SHP77 treated with DMSO at 0.1 percent for 48 hours (cell line): ENCODE measurements at regions not wholly inside any gene's neighbourhood (a gene's known extent, or its start where the extent isn't known, plus 50 kb on each side); places are given as distances from the start of the nearest gene placed in this dataset.
"Not testable (repeated sequence)": the region's sequence is repeated elsewhere in the genome, so short reads cannot be mapped to it uniquely, and the experiment has no call there.

Experiments
- DNase-seq: peaks from one replicate; lab custom pipeline; 2025; lab: John Stamatoyannopoulos, UW

DNA sequence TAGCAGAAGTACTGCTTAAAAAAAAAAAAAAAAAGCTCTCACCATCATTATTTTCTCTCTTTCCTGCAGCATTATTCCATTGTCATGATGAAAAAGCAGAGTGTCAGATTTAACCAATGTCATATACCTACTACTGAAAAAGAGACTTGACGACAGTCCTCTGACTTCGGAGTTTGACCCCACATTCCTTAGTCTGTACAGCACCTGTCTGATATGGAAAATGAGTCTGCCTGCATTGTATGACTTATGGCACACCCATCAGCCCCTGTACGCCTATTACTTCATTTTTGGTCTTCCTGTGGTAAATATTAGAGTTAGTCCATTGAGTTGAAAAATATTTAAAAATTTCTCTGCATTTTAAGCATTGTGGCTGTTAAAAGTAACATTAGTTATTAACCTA lies 54.5 kb upstream of the NOX4 start:
- DNase-seq, result no peak

DNA sequence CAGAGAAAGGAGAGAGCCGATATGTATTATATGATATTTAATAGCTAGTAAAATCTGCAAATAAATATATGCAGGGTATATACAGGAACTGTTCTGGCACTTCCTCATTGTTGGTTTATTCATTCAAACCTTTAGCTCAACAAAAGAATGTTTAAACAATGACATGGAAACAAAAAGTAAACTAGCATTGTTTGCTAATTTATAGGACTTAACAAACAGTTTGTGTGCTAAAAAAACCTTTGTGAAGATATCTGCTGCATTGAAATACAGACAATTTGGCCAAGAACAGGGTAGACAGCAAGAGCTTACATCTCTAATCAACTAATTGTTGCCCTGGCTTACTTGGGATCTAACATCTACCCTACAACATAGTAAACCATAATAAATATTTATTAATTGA lies 64.6 kb upstream of the NOX4 start:
- DNase-seq, result not testable (repeated sequence)

DNA sequence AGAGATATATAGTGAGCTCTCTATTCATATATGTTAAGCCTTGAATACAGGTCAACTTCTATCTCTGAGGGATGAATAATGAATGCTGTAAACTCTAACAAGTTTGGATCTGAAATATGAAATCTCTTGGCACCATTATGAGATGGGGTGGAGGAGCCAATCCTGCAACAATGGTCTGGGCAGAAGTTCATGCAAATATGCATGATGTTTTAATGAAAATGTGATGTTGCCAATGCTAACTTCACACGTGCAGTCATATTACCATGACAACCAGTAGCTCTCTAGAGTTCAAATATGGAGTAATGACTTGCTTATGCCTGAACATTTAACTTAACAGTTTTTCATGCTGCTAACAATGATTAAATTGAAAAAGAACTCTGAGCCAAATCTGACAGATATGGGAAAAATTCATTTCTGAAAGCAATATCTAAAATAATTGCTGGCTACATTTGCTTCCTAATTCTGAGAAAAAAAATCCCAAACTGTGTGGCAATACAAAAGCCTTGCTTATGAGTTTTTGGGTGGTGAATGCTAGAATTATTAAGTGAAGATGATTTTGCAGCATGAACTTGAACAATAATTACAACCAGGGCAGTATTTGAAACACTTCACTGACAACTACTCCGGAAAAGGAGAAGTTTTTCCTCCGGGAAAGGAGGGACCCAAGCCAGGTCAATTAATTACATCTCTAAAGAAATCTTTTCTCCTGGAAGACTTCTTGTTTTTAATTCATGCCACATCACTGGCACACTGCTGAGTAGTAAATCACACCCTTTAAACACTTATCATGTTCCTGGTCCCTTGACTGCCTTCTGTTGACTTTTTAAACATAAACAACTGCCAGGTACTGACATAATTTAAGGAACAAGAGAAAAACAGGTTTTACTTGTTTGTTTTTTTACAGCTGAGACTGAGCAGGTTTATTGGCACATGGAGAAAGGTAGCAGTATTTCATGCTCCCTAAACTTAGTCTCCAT lies 65.8 kb upstream of the NOX4 start:
- not testable (repeated sequence) for DNase-seq

DNA sequence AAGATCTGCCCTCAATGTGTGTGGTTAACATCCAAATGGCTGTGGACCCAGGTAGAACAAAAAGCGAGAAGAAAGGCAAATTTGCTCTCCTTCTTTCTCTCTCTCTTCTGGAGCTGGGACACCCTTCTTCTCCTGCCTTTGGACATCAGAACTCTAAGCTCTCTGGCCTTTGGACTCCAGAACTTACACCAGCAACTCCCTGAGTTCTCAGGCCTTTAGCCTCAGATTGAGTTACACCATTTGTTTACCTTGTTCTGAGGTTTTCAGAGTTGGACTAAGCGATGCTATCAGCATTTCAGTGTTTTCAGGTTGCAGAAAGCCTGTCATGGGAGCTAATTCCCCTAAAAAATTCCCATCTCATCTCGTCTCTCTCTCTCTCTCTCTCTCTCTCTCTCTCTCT lies 69.4 kb upstream of the NOX4 start:
- DNase-seq, result not testable (repeated sequence)

DNA sequence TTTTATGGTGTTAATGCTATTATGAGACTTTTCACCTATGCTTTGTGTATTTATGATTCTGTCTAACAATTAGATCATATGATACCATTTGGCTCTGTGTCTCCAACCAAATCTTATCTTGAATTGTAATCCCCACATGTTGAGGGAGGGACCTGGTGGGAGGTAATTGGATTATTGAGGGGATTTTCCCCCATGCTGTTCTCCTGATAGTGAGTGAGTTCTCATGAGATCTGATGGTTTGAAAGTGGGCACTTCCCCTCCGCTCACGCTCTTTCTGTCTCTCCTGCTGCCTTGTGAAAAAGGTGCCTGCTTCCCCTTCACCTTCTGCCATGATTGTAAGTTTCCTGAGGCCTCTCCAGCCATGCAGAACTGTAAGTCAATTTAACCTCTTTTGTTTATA lies 71.6 kb upstream of the NOX4 start:
- DNase-seq, result not testable (repeated sequence)

DNA sequence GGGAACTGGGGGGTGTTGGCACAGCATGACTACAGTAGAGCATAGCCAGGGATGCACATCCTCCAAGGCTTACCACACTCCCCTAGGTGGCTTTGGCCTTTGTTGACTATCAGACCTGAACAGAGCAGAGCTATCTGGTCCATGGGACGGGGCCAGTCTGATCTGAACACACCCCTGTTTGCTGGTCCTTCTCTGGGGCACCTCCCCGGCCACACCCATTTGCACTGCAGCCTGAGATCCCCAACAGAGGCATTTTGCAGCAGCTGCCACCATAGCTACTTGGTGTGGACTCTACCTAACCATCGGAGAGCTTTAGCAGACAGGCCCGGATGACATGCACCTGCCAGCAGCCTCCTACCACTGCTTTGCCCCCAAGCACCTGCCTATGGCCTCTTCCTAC lies 75.8 kb upstream of the NOX4 start:
- no peak for DNase-seq

DNA sequence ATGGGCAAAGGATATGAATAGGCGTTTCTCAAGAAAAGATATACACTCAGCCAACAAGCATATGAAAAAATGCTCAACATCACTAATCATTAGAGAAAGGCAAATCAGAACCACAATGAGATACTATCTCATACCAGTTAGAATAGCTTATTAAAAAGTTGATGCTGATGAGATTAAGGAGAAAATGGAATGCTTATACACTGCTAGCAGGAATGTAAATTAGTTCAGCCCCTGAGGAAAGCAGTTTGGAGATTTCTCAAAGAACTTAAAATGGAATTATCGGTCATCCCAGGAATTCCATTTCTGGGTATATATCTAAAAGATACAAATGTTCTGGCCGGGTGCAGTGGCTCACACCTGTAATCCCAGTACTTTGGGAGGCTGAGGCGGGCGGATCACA lies 78.2 kb upstream of the NOX4 start:
- DNase-seq, result not testable (repeated sequence)

DNA sequence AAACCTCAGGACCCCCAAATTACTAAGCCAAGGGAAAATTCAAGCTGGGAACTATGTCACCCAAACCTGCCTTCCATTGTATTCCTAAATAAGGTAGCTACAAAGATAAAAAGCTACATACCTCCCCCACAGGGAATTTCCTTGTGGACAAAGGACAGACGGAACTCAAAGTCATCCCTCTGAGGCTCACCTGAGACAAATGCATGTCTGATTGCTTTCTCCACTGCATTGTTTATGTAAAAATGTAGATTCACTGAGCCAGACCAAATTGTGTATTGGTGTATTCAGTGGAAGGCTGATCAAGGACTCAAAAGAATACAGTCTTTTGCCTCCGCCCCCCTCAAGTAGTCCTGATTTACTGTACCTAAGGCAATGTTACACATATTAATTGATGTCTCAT lies 80.5 kb upstream of the NOX4 start:
- not testable (repeated sequence) for DNase-seq

DNA sequence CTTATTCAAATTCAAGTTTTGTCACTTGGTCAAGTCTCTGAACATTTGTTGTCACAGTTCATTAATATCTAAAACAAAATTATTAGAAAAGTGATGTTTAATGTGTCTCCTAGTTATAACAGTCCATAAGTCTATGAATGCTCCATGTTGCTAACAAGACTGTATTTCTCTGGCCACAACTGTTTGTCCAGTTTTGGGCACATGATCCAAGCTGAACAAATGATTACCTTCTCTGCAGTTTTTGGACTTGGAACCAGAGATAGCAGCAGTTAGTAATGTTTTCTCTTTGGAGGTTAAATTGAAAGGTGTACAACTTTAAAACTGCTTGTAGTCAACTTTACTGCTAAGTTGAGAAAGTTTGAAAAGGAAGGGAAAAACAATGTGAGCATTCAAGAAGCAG lies 84.7 kb upstream of the NOX4 start:
- DNase-seq, result not testable (repeated sequence)

DNA sequence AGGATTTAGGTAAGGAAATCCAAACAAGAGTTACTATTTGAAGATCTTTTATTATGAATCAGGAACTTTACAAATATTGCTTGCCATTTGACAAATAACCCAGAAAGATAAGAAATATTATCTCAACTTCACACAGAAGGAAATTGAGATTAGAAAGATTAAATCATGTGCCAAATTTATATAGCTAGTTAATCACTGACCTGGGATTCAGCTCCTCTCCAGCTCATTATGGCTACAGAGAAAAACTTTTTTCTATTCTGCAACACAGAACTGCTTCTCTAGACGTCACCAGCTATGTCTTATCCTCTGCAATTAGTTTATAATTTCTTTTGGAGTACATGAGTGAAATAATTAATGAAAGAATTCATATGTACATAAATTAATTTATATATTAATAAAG lies 86.3 kb upstream of the NOX4 start:
- not testable (repeated sequence) for DNase-seq

DNA sequence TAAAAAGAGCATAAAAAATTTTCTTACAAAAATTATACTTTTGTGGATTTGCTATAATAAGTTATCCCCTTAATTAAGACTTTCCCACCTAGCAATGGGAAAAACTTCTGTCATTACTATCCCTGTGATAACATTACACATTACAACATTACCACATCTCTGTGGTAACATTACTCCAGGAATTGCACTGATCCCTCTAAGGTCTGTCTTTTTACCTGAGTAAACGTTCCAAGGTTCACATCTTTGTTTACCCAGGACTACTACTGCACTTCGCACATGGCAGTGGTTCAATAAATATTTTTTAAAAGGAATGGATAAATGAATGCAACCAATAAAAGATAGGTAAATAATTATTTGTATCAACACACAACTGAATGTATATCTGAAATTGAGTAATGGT lies 92.4 kb upstream of the NOX4 start:
- no peak for DNase-seq

DNA sequence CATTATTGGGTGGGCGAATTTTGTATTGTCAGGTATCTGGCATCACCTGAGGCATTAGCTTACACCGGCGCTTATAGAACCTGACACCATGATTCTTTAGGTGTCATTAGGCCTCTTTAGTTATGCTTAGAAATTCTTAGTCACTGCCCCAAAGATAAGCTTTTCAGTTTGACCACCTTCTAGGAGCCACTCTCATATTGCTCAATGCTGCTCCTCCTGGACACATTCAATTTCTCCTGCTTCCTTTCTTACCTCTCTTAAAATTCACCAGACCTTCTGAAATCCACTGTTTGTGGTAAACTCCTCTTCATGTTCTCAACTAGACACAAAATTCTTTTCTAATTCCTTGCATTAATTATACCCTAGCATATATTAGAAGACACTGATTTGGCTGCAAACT lies 93.9 kb upstream of the NOX4 start:
- not testable (repeated sequence) for DNase-seq

DNA sequence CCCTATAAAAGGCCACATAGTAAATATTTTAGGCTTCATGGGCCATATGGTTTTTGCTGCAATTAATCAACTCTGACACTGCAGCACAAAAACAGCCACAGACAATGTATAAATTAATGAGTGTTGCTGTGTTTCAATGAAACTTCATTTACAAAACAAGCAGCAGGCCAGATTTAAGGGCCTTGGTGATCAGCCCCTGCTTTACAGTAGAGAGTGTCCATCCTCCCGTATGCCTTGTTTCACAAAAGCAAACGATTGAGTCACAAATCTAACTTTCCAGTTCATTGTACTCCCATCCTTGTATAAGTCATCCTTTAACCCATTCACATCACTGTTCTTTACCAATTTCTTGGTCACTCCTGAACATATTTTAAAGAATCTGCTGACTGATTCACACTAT lies 94.3 kb upstream of the NOX4 start:
- not testable (repeated sequence) for DNase-seq

DNA sequence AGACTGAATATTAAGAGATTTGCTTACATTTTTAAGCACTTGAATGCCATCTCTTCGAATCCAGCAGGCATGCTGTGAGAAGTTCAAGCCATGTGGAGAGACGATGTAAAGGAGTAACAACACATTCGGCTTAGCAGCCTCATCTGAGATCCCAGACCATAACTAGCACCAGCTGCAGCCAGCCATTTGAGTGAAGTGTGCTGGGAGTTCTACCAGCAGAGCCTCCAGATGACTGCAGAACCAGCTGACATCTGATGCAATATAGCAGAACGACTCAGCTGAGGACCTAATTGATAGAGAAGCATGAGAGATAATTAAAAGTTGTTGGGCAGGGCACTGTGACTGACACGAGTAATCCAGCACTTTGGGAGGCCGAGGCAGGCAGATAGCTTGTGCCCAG lies 98.2 kb upstream of the NOX4 start:
- DNase-seq, result not testable (repeated sequence)

DNA sequence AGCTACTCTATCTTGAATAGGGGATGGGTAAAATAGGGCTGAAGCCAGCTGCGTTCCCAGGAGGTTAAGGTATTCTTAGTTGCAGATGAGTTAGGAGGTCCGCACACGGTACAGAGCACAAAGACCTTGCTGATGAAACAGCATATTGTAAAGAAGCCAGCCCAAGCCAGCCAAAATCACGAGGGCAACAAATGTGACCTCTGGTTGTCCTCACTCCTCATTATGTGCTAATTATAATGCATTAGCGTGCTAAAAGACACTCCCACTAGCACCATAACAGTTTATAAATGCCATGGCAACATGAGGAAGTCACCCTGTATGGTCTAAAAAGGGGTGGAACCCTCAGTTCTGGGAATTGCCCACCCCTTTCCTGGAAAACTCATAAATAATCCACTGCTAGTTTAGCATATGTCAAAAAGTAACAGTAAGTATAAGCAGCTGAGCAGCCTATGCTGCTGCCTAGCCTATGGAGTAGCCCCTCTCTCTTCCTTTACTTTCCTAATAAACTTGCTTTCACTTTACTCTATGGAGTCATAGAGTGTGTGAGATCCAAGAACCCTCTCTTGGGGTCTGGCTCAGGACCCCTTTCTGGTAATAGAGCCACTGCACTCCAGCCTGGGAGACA lies 98.9 kb upstream of the NOX4 start:
- not testable (repeated sequence) for DNase-seq

DNA sequence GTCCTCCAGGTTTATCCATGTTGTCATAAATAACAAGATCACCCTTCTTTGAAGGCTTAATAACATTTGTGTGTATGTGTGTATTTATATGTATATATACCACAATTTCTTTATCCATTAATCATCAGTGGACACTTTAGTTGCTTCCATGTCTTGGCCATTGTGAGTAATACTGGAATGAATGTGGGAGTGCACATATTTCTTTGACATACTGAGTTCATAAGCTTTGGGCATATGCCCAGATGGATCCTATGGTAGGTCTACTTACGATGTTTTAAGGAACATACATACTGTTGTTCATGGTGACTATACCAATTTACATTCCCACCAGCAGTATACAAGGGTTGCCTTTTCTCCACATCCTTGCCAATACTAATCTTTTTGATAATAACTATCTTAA lies 108.8 kb upstream of the TRIM77 start:
- not testable (repeated sequence) for DNase-seq

DNA sequence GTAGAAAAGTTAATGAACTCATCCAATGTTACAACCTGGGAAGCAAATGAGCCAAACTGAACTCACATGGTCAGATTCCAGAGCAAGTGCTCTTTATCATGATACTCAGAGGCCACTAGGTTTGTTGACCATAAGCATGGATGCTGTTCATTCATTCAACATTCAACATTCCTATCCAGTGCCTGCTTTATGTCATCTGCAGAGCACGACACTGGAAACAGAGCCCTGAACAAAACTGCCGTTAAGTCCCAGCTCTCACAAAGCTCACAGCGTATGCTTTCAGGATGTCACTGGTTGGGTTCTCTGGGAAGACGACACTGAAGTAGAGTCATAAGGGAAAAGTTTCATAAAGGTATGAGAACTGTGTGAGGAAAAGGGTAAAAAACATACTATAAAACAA lies 105.8 kb upstream of the TRIM77 start:
- no peak for DNase-seq

DNA sequence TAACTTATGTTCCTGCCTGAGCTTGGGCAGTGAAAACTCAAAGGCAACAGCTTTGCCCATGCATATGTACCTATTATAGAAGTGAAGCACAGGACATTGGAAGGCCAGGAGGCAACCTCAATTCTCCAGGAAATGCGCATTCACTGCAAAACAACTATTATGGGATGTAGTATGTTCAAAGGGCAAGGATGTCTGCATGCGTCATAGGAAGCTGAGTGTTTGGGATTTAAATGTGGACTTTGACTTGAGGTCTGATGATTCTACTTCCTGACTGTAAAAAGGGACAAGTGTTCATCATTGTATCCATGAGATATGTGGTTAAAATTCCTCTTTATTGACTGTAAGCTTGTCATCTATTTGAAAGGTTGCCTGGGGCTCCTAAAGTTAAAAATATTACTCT lies 103.3 kb upstream of the TRIM77 start:
- DNase-seq, result not testable (repeated sequence)

DNA sequence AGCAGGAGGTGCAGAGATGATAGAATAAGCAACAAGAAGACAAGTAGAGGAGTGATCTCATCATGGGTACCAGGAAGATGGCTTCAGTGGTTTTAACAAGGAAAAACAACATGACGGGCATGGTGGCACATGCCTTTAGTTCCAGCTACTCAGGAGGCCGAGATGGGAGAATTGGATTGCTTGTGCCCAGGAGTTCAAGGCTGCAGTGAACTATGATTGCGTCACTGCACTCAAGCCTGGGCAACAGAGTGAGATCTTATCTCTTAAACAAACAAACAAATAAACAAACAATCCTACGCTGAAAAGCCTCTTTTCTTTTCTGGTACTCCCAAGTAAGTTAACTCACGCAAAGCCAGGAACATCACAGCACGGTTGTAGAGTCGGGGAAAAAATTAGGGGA lies 102.6 kb upstream of the TRIM77 start:
- DNase-seq, result not testable (repeated sequence)

DNA sequence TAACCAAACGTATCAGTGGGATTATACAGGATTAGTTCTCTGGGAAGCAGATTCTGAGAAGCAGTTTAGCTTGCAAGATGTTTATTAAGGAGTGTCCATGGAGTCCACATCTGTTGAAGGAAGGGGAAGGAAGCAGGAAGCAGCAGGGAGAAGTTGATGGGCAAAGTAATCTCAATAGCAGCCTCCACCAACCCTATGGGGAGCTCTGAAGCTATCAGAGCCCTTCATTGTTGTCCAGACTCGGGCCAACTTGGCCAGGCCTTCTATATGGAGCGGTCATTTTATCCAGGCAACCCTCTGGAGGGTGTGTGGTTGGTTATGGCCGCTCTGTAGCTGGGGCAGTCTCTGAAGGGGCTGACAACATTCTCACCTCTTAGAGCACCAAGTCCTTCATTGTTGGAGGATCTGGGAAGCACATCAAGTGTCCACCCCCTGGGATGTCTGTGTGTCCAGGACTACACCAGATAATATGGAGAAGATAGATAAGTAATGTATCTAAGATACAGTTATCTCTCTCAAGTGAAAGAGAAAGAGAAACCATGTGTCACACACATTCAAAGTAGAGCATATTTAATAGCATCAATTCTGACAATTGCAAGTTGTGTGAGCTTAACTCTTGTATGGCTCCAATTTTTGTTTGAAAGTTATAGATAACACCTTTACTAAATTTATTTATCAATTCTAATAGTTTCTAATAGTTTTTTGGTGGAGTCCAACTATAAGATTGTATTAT lies 101.7 kb upstream of the TRIM77 start:
- DNase-seq, result no peak

DNA sequence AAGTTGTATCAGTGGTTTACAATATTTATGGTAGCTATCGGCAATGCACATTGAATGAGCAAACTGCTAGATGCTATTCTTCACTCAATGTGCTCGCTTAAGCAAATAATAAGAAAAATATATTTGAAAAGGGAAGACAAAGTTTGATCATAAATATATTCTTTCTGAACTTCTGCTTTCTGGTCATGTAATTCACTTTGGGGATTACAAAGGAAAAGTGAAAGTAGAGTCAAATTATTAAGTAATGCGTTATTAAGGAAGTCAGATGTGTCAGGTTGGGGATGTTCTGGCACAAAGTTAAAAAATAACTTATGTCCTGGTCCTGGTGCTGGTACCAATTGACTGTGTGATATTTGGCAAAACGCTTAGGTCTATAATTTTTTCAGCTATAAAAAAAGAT lies 98.0 kb upstream of the TRIM77 start:
- DNase-seq, result no peak

DNA sequence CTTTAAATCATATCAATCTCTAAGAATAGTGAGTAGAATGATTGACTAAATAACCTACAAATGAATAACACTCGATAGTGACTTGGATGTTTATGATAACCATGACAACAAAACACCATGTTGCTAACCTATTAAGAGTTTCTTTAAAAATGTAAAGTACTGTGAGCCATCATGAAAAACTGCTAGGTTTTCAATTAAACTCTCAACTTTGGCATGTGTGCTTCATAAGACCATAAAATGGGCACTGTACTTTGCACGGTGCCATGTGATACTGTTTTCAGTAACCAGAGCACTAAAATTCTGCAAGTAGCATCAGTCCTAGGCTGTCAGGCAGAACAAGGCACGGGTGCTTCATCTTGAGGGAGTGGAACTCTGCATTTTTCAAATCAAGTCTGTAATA lies 96.2 kb upstream of the TRIM77 start:
- no peak for DNase-seq

DNA sequence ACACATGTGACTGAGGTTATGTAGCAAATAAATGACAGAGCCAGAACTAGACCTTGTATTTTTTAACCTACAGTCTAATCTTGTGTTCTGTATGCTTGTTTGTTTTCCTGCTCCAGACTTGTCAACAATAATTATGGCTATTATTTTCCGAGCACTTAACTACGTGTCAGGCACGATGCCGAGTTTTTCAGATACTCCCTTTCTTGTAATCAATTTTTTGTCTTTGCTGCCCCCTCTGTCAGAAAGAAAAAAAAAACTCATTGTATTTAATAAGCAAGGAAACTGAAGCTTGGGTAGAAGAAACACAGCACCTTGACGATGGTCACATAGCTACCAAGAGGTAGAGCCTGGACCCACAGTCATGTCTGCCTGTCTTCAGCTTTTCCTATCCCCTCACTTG lies 95.7 kb upstream of the TRIM77 start:
- not testable (repeated sequence) for DNase-seq
